HG02943 (cell line): ENCODE measurements at regions not wholly inside any gene's neighbourhood (a gene's known extent, or its start where the extent isn't known, plus 50 kb on each side); places are given as distances from the start of the nearest gene placed in this dataset.

ENCODE experiments used
- ATAC-seq: cut with Tn5 transposase; IDR thresholded peaks from one replicate; pipeline ENCODE4 v1.9.1; 2021; ENCODE audit warnings: mild to moderate bottlenecking, low read depth, moderate library complexity; ENCODE audit not compliant: unreplicated experiment

- no peak for ATAC-seq
Observed at GRCh38 chr4:143054971-143055370, 129.7 kb upstream of the USP38 start.

- ATAC-seq, result no peak
Observed at GRCh38 chr4:143055997-143056396, 128.7 kb upstream of the USP38 start.

- ATAC-seq, result no peak
Observed at GRCh38 chr4:143071351-143071750, 113.4 kb upstream of the USP38 start.

- ATAC-seq, result no peak
Observed at GRCh38 chr4:143076723-143077122, 108.0 kb upstream of the USP38 start.

- no peak for ATAC-seq
Observed at GRCh38 chr4:143082701-143083100, 102.0 kb upstream of the USP38 start.

GRCh38 chr4:143083756-143084472, 100.8 kb upstream of the USP38 start:
- no peak for ATAC-seq

GRCh38 chr4:143084566-143084965, 100.2 kb upstream of the USP38 start:
- no peak for ATAC-seq

- ATAC-seq, result no peak
Observed at GRCh38 chr4:143085224-143085623, 99.5 kb upstream of the USP38 start.

GRCh38 chr4:143085659-143086058, 99.1 kb upstream of the USP38 start:
- no peak for ATAC-seq

GRCh38 chr4:143089291-143089690, 95.4 kb upstream of the USP38 start:
- no peak for ATAC-seq

GRCh38 chr4:143089847-143090246, 94.9 kb upstream of the USP38 start:
- ATAC-seq, result no peak

GRCh38 chr4:143091862-143092261, 92.9 kb upstream of the USP38 start:
- no peak for ATAC-seq

- no peak for ATAC-seq
Observed at GRCh38 chr4:143095447-143095846, 89.3 kb upstream of the USP38 start.

GRCh38 chr4:143097751-143098150, 87.0 kb upstream of the USP38 start:
- ATAC-seq, result no peak

- no peak for ATAC-seq
Observed at GRCh38 chr4:143099693-143100092, 85.0 kb upstream of the USP38 start.

- ATAC-seq, result no peak
Observed at GRCh38 chr4:143109376-143109775, 75.3 kb upstream of the USP38 start.

GRCh38 chr4:143118663-143119062, 66.1 kb upstream of the USP38 start:
- ATAC-seq, result no peak

GRCh38 chr4:143127621-143128020, 57.1 kb upstream of the USP38 start:
- no peak for ATAC-seq

GRCh38 chr4:143133977-143134376, 50.7 kb upstream of the USP38 start:
- no peak for ATAC-seq
